Fibroblast of villous mesenchyme (primary cell): ENCODE measurements at regions not wholly inside any gene's neighbourhood (a gene's known extent, or its start where the extent isn't known, plus 50 kb on each side); places are given as distances from the start of the nearest gene placed in this dataset.
A peak's percentile ranks its signal among the peaks of the same experiment; 100 is the strongest.

Experiments
- DNase-seq: peaks from one replicate; pipeline ENCODE4 v3.0.0-alpha.2; 2010; ENCODE audit warnings: low read depth
- H3K4me3 ChIP-seq: 2 replicates; pipeline ENCODE4 v1.5.1; 2011; ENCODE audit warnings: low read depth, mild to moderate bottlenecking, low read length
- CTCF ChIP-seq: IDR thresholded peaks from 2 replicates; pipeline ENCODE4 v1.5.1; 2012; ENCODE audit warnings: low read depth, mild to moderate bottlenecking, low read length; ENCODE audit not compliant: insufficient read depth

GRCh38 chr6:105917038-105917695 lies 169.0 kb upstream of the PRDM1 start:
- no peak overlapping the region for H3K4me3 ChIP-seq
- no peak for DNase-seq
- TF ChIP-seq CTCF, result no peak

GRCh38 chr6:105911106-105911629 lies 175.0 kb upstream of the PRDM1 start:
- no peak overlapping the region for H3K4me3 ChIP-seq
- TF ChIP-seq CTCF, result no peak
- no peak for DNase-seq

GRCh38 chr6:105909106-105909505 lies 177.0 kb upstream of the PRDM1 start:
- no peak for DNase-seq
- no peak for TF ChIP-seq CTCF
- no peak overlapping the region for H3K4me3 ChIP-seq

- DNase-seq, result no peak
- no peak for TF ChIP-seq CTCF
- no peak overlapping the region for H3K4me3 ChIP-seq
Measured at GRCh38 chr6:105907991-105908390, 178.1 kb upstream of the PRDM1 start.

GRCh38 chr6:105907301-105907700 lies 178.8 kb upstream of the PRDM1 start:
- H3K4me3 ChIP-seq, result no peak overlapping the region
- TF ChIP-seq CTCF, result no peak
- no peak for DNase-seq

- no peak overlapping the region for H3K4me3 ChIP-seq
- peak; percentile 12 for DNase-seq
- no peak for TF ChIP-seq CTCF
Measured at GRCh38 chr6:105902401-105903031, 183.6 kb upstream of the PRDM1 start.
